Peyer's patch (tissue), 4 donors: ENCODE measurements at regions not wholly inside any gene's neighbourhood (a gene's known extent, or its start where the extent isn't known, plus 50 kb on each side); places are given as distances from the start of the nearest gene placed in this dataset.

ENCODE experiments used
- CTCF ChIP-seq, 6 experiments: fragments of 450-650 bp in 4 of 6; fragments of 200-600 bp in 2 of 6; sonication (generic) in 1 of 6; IDR thresholded peaks; one replicate each; pipeline ENCODE4 v1.5.1; 2017 to 2019; ENCODE audit warnings: antibody characterized with exemption in 6 of 6, mild to moderate bottlenecking in 3 of 6, moderate library complexity in 1 of 6
- POLR2A ChIP-seq, 2 donors: fragments of 450-650 bp; IDR thresholded peaks; one replicate each; pipeline ENCODE4 v1.5.1; 2017; ENCODE audit warnings: antibody characterized with exemption in 2 of 2, mild to moderate bottlenecking in 2 of 2, moderate library complexity in 2 of 2

- TF ChIP-seq CTCF (IDR thresholded peaks at IDR 0.05) (no peak), POLR2A (IDR thresholded peaks at IDR 0.05) (no peak)
Observed at GRCh38 chr6:170034294-170034693, 256.6 kb downstream of the DLL1 start.
